ENCODE measurements at regions not wholly inside any gene's neighbourhood (a gene's known extent, or its start where the extent isn't known, plus 50 kb on each side); places are given as distances from the start of the nearest gene placed in this dataset.

- DNase-seq = no peak
Measured at GRCh38 chr2:126990605-126991532, 92.2 kb downstream of the TEX51 start.

- DNase-seq = no peak
Measured at GRCh38 chr2:126994340-126994777, 95.7 kb downstream of the TEX51 start.

DNA sequence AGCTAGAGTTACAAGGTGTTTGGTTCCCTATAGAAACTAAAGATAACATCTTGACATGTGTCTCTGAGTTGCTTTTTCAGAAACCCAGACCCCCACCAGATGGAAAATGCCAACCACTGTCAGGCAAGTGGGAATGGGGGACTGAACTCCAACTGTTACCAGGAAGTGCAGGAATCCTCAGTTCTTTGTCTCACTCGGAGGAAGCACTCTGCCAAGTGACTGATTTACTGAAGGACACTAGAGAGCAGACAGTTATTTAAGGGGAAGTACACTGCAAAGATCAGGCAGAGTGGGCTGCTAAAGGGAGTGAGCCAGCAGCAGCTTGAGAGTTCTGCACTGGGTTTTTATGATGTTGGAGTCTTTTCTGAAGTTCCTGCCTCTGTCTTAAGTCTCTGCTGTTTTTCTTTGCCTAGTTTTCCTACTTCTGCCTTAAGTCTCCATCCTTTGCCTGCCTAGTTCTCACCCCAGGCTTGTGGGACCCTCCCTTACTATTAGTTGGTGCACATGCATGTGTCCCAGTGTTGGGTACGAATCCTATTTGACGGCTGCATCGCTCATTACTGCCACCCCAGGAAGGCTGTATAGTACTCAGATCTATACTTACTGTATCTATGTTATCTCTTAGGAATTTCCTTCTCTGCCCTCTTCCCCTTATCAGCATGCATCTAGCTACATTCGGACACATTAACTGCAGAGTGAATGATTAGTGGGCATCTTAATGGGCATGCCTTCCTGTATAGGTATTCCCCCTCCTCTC lies 97.1 kb downstream of the TEX51 start:
- no peak for DNase-seq

DNA sequence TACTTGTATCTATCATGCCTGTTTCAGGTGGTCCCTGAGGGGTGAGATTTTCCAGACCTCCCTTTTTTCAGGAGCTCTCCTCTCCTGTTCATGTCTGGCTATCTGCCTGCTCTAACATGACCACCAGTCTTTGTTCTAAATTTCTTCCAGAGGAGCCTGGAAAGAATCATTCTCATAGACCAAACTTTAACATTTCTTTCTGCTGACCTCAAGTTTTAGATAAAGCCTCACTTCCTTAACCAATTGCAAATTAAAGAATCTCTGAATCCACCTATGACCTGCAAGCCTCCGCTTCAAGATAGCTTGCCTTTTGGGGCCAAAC lies 97.6 kb downstream of the TEX51 start:
- DNase-seq = no peak

Data from GOT3 (cell line).